Natural killer cell (primary cell): ENCODE measurements at regions not wholly inside any gene's neighbourhood (a gene's known extent, or its start where the extent isn't known, plus 50 kb on each side); places are given as distances from the start of the nearest gene placed in this dataset.

ENCODE experiments used
- ATAC-seq, 3 donors: fragments of 150-1000 bp in 2 of 3; fragments of 200-7000 bp in 1 of 3; cut with Tn5 transposase; 1 replicate in 1 of 3; 2 replicates in 2 of 3; pipeline ENCODE4 v1.10.0; 2021; ENCODE audit warnings: mild to moderate bottlenecking in 2 of 3, moderate library complexity in 2 of 3
- DNase-seq, 2 donors: peaks; one replicate each; pipeline versions ENCODE4 v3.0.0 to v3.0.0-alpha.2; 2013 to 2021; ENCODE audit warnings: mixed read lengths in 1 of 2
- H3K27ac ChIP-seq: one replicate; pipeline ENCODE4 v1.5.1; 2013; ENCODE audit warnings: mild to moderate bottlenecking, low read length
- H3K27me3 ChIP-seq: one replicate; pipeline ENCODE4 v1.6.1; 2013; ENCODE audit warnings: low read length; ENCODE audit not compliant: control insufficient read depth, insufficient read depth
- H3K36me3 ChIP-seq: one replicate; pipeline ENCODE4 v1.6.1; 2013; ENCODE audit warnings: low read length; ENCODE audit not compliant: control insufficient read depth, insufficient read depth
- H3K4me1 ChIP-seq: one replicate; pipeline ENCODE4 v1.6.1; 2013; ENCODE audit warnings: low read length; ENCODE audit not compliant: control insufficient read depth, insufficient read depth
- H3K4me3 ChIP-seq: one replicate; pipeline ENCODE4 v1.5.1; 2013; ENCODE audit warnings: low read length
- H3K9me3 ChIP-seq: one replicate; pipeline ENCODE4 v1.6.1; 2013; ENCODE audit warnings: low read length; ENCODE audit not compliant: control insufficient read depth, insufficient read depth
- H3K27ac Mint-ChIP-seq, 2 donors: one replicate each; pipeline ENCODE4 v1.8.0; 2022; ENCODE audit warnings: mild to moderate bottlenecking in 2 of 2, mixed read lengths in 2 of 2, moderate library complexity in 1 of 2
- H3K27me3 Mint-ChIP-seq, 2 donors: one replicate each; pipeline ENCODE4 v1.8.0; 2022; ENCODE audit warnings: low read depth in 2 of 2, mixed read lengths in 2 of 2
- H3K36me3 Mint-ChIP-seq: one replicate; pipeline ENCODE4 v1.8.0; 2022; ENCODE audit warnings: mixed read lengths
- H3K4me1 Mint-ChIP-seq, 2 donors: one replicate each; pipeline ENCODE4 v1.8.0; 2022; ENCODE audit warnings: mixed read lengths in 2 of 2
- H3K4me3 Mint-ChIP-seq: one replicate; pipeline ENCODE4 v1.8.0; 2022; ENCODE audit warnings: mild to moderate bottlenecking, moderate library complexity, mixed read lengths
- H3K9me3 Mint-ChIP-seq, 2 donors: one replicate each; pipeline ENCODE4 v1.8.0; 2022; ENCODE audit warnings: mixed read lengths in 2 of 2
- CTCF ChIP-seq: fragments of 200-600 bp; IDR thresholded peaks from one replicate; pipeline ENCODE4 v1.8.0; 2022; ENCODE audit warnings: antibody characterized with exemption
- WGBS: methylation state at CpG from one replicate; pipeline ENCODE4 v1.1.7; 2013; ENCODE audit warnings: missing lambda C conversion rate; ENCODE audit not compliant: insufficient coverage; 5-methylcytosine and 5-hydroxymethylcytosine counted together
- intact Hi-C: fragments of 100-400 bp; cut with micrococcal nuclease; formaldehyde crosslinking; loops from one replicate; pipeline ENCODE4 v1.14.2; 2022

- intact Hi-C loops: no loop called here
- Histone ChIP-seq H3K4me1 (no peaks in the 10 kb centered on the region), H3K36me3 (no peaks in the 10 kb centered on the region), H3K27ac (no peak overlapping the region), H3K27me3 (no peaks in the 10 kb centered on the region), H3K9me3 (no peaks in the 10 kb centered on the region), H3K4me3 (no peak overlapping the region)
- TF ChIP-seq CTCF: no peak
- ATAC-seq (no peak), DNase-seq (no peak)
- no peak overlapping the region for H3K4me3 Mint-ChIP-seq
- no peaks in the 10 kb centered on the region for H3K4me1 Mint-ChIP-seq
- WGBS: 86% methylated on average over 2 of the region's 2 CpGs
- H3K9me3 Mint-ChIP-seq: peaks cover 5 to 13% of the 10 kb centered on the region in 2 donors
- H3K27ac Mint-ChIP-seq: no peak overlapping the region
- H3K27me3 Mint-ChIP-seq: no peaks in the 10 kb centered on the region
- H3K36me3 Mint-ChIP-seq: no peaks in the 10 kb centered on the region
Observed at GRCh38 chr6:81158956-81159355, 593.5 kb downstream of the TENT5A start.

GRCh38 chr6:81148751-81149150 is 603.7 kb downstream of the TENT5A start:
- Mint-ChIP-seq H3K27ac (no peak overlapping the region), H3K27me3 (no peaks in the 10 kb centered on the region), H3K4me3 (no peak overlapping the region), H3K9me3 (peaks cover 12% of the 10 kb centered on the region in 2 donors), H3K4me1 (no peaks in the 10 kb centered on the region), H3K36me3 (peaks cover 16% of the 10 kb centered on the region)
- intact Hi-C loops: no loop called here
- 86% methylated on average over 2 of the region's 3 CpGs for WGBS
- H3K27me3 ChIP-seq: no peaks in the 10 kb centered on the region
- ATAC-seq (no peak), DNase-seq (no peak)
- no peaks in the 10 kb centered on the region for H3K4me1 ChIP-seq
- peaks cover 16% of the 10 kb centered on the region for H3K9me3 ChIP-seq
- TF ChIP-seq CTCF: no peak
- no peak overlapping the region for H3K27ac ChIP-seq
- H3K36me3 ChIP-seq: no peaks in the 10 kb centered on the region
- no peak overlapping the region for H3K4me3 ChIP-seq

GRCh38 chr6:81145506-81145905 is 607.0 kb downstream of the TENT5A start:
- ATAC-seq (no peak), DNase-seq (no peak)
- Mint-ChIP-seq H3K4me1 (no peaks in the 10 kb centered on the region), H3K4me3 (no peak overlapping the region), H3K27ac (no peak overlapping the region), H3K9me3 (peaks cover 6 to 7% of the 10 kb centered on the region in 2 donors), H3K27me3 (no peaks in the 10 kb centered on the region), H3K36me3 (no peaks in the 10 kb centered on the region)
- H3K27me3 ChIP-seq: no peaks in the 10 kb centered on the region
- 75% methylated on average over 1 of the region's 2 CpGs for WGBS
- TF ChIP-seq CTCF: no peak
- intact Hi-C loops: no loop called here
- peaks cover 9% of the 10 kb centered on the region for H3K9me3 ChIP-seq
- no peak overlapping the region for H3K27ac ChIP-seq
- no peaks in the 10 kb centered on the region for H3K4me1 ChIP-seq
- H3K4me3 ChIP-seq: no peak overlapping the region
- H3K36me3 ChIP-seq: no peaks in the 10 kb centered on the region

- H3K36me3 Mint-ChIP-seq: no peaks in the 10 kb centered on the region
- no peaks in the 10 kb centered on the region for H3K9me3 ChIP-seq
- no peak overlapping the region for H3K4me3 ChIP-seq
- no peak overlapping the region for H3K27ac ChIP-seq
- TF ChIP-seq CTCF: no peak
- intact Hi-C loops: no loop called here
- H3K27me3 ChIP-seq: no peaks in the 10 kb centered on the region
- H3K4me1 Mint-ChIP-seq: no peaks in the 10 kb centered on the region
- no peak overlapping the region for H3K4me3 Mint-ChIP-seq
- ATAC-seq (no peak), DNase-seq (no peak)
- no peaks in the 10 kb centered on the region for H3K36me3 ChIP-seq
- no peaks in the 10 kb centered on the region for H3K4me1 ChIP-seq
- peaks cover 9 to 12% of the 10 kb centered on the region in 2 donors for H3K9me3 Mint-ChIP-seq
- H3K27ac Mint-ChIP-seq: no peak overlapping the region
- no peaks in the 10 kb centered on the region for H3K27me3 Mint-ChIP-seq
Observed at GRCh38 chr6:81144346-81144745, 608.1 kb downstream of the TENT5A start.
